Right ventricle myocardium superior (tissue), 1 donor: ENCODE measurements at regions not wholly inside any gene's neighbourhood (a gene's known extent, or its start where the extent isn't known, plus 50 kb on each side); places are given as distances from the start of the nearest gene placed in this dataset.

Experiments used
- ATAC-seq: fragments of 200-7000 bp; cut with Tn5 transposase; one replicate; pipeline ENCODE4 v1.9.1; 2020; ENCODE audit warnings: mild to moderate bottlenecking; ENCODE audit not compliant: poor library complexity
- DNase-seq: peaks from one replicate; pipeline ENCODE4 v3.0.0-alpha.2; 2020
- intact Hi-C: fragments of 100-400 bp; cut with DNase I; formaldehyde crosslinking; loops from one replicate; pipeline ENCODE4 v1.11.2; 2022
- donor health status: DM: no; HTN: yes; CAD: no; lungs with severe emphysema.

DNA sequence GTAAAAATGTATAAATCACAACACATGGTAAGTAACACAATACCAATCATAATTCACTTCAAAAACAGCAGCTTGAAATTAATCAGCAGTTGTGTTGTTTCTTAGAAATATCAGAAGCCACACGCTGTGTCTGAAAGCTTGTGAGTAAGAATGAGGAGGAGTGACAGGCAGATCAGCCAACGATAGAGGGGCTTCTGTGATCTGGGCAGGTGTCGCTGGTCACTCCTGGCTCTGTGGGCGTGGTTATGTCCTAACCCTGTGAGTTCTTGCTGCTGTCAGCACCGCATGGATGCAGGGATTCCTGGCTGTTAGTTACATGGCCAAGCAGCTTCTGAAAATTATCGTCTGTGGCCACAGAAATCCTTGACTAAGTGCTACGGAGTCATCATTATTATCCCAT is 123.4 kb downstream of the SLC25A47 start:
- DNase-seq (no peak), ATAC-seq (no peak)
- intact Hi-C loops, result loop anchor here (10.0 kb wide), 1 partner anchor 1178 kb away; no protein-coding TSS in a partner anchor

GRCh38 chr14:100448376-100448775 is 125.2 kb downstream of the SLC25A47 start:
- intact Hi-C loops, result loop anchor here (10.0 kb wide), 1 partner anchor 1176 kb away; no protein-coding TSS in a partner anchor
- DNase-seq (no peak), ATAC-seq (no peak)

- intact Hi-C loops, result loop anchor here (10.0 kb wide), 1 partner anchor 1175 kb away; no protein-coding TSS in a partner anchor
- no peak for ATAC-seq
- no peak for DNase-seq
Measured at GRCh38 chr14:100449225-100449987, 126.3 kb downstream of the SLC25A47 start.

GRCh38 chr14:100450049-100450448 is 126.9 kb downstream of the SLC25A47 start:
- no peak for DNase-seq
- intact Hi-C loops, result no loop called here
- no peak for ATAC-seq

GRCh38 chr14:100450736-100451135 is 127.6 kb downstream of the SLC25A47 start:
- no peak for ATAC-seq

GRCh38 chr14:100451264-100451663 is 128.1 kb downstream of the SLC25A47 start:
- intact Hi-C loops, result no loop called here
- no peak for ATAC-seq
- DNase-seq, result no peak

More at GRCh38 chr14:100450736-100451135, 127.6 kb downstream of the SLC25A47 start:
- no peak for DNase-seq
- intact Hi-C loops, result no loop called here

DNA sequence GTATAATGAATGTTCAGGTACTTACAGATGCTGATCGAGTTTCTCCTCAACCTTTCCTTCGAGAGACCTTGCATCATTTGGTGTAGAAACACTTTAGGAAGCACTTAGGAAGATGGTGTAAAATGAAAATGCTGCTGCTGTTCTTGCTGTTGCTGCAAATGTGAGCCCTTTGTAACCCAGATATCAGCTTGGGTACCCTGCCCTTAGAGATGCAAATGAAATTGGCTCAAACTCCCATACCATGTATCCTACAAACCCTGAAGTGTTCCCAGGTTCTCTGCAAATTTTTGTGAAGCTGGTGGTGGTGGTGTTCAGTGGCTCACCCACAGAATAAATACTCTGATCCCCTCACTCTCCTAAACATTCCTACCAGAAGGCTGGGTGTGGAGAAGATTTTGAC is 130.8 kb downstream of the SLC25A47 start:
- no peak for ATAC-seq
- intact Hi-C loops, result no loop called here
- no peak for DNase-seq

GRCh38 chr14:100454437-100454836 is 131.3 kb downstream of the SLC25A47 start:
- ATAC-seq (no peak), DNase-seq (no peak)
- intact Hi-C loops, result no loop called here

GRCh38 chr14:100463937-100464336 is 123.3 kb downstream of the BEGAIN start:
- ATAC-seq (no peak), DNase-seq (no peak)

DNA sequence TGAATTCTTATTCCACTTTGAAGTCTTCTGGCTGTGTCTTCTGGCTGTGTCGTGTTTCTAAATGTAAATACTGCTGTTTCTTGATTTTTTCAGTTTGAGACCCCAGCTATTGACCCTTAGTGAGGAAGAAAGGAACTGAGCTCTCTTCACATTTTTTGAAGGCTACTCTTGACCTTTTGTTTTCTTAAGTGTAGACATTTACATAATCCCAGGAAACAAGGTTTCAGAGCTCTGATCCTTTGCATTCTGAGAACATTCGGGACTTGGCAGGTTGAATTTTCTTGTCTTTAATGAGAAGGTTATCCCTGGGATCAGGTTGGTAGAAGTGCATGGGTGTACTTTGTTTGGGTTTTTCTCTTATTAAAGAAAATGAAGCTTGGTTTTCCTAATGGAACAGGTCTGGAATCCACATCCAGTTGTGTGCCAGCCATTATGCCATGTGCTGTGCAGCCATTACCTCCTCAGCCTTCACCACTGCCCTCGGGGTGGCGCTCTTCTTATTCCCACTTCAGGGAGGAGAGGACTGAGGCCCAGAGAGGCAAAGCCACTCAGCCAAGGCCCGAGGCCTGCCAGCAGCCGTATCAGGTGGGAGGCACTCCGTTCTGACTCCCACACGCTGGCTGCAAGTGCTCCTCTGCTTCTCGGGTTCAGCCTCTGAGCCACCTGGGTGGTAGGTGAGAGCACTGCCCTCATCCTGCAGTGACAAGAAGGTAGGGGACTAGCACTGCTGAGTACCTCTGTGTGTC is 120.9 kb downstream of the BEGAIN start:
- no peak for ATAC-seq
- no peak for DNase-seq
- intact Hi-C loops, result no loop called here

More at GRCh38 chr14:100463937-100464336, 123.3 kb downstream of the BEGAIN start:
- intact Hi-C loops, result no loop called here

- no peak for DNase-seq
- no peak for ATAC-seq
- intact Hi-C loops, result no loop called here
Measured at GRCh38 chr14:100467046-100467750, 120.0 kb downstream of the BEGAIN start.

- ATAC-seq, result no peak
- intact Hi-C loops, result no loop called here
- DNase-seq, result no peak
Measured at GRCh38 chr14:100467939-100468338, 119.3 kb downstream of the BEGAIN start.

DNA sequence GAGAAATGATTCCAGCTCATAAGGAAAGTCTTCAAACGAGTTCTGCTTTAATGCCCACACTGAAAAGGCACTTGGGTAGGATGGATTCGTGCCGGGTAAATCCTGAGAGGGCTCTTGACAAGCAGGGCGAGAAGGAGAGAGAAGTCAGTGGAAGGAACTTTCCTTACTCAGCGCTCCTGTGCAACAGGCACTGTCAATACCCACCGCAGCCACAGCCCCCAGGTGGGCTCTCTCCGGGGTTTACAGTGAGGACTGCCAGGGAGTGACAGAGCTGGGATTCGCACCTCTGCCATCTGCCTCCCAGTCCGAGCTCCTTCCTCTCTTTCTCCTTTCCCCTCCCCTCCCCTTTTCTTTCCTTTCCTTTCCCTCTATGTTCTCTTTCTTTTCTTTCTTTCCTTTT is 118.7 kb downstream of the BEGAIN start:
- intact Hi-C loops, result no loop called here
- ATAC-seq (no peak), DNase-seq (no peak)

GRCh38 chr14:100469632-100470522 is 117.3 kb downstream of the BEGAIN start:
- intact Hi-C loops, result no loop called here
- no peak for DNase-seq
- ATAC-seq, result no peak

- DNase-seq, result no peak
- ATAC-seq, result no peak
- intact Hi-C loops, result no loop called here
Measured at GRCh38 chr14:100470523-100470897, 116.7 kb downstream of the BEGAIN start.

- intact Hi-C loops, result no loop called here
- DNase-seq, result no peak
- no peak for ATAC-seq
Measured at GRCh38 chr14:100471441-100472093, 115.7 kb downstream of the BEGAIN start.

DNA sequence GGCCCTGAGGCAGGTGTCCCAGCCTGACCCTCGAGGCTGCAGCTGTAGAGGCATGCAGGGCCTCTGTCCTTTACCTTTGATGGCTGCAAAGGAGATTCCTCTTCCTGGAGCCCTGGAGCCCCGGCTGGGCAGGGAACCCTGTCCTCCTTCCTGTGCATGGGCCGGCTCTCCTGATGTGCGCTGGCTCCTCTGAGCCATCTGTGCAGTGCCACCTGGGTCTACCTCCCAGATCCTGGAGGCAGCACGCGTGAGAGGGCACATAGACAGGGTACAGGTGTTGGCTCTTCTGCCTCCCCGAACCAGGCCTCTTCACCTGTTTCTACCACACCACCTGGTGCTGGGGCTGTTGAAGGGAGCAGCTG is 115.1 kb downstream of the BEGAIN start:
- no peak for ATAC-seq
- no peak for DNase-seq

GRCh38 chr14:100472491-100472890 is 114.7 kb downstream of the BEGAIN start:
- intact Hi-C loops, result no loop called here
- no peak for ATAC-seq
- DNase-seq, result no peak

More for the DNA sequence above, 115.1 kb downstream of the BEGAIN start:
- intact Hi-C loops, result no loop called here
